ENCODE measurements at regions not wholly inside any gene's neighbourhood (a gene's known extent, or its start where the extent isn't known, plus 50 kb on each side); places are given as distances from the start of the nearest gene placed in this dataset.

- Histone ChIP-seq H4K20me1 (ENCODE audit: insufficient read depth) (no peaks in the 10 kb centered on the region), H3K4me3 (IDR thresholded peaks at IDR 0.05; ENCODE audit: insufficient read depth, low read depth, low read length) (no peak overlapping the region), H3K9ac (no peak overlapping the region), H3K4me1 (ENCODE audit: low read depth, poor library complexity, severe bottlenecking) (no peaks in the 10 kb centered on the region), H3K79me2 (ENCODE audit: insufficient read depth, low read depth) (no peaks in the 10 kb centered on the region), H3K4me2 (no peak overlapping the region), H3K36me3 (ENCODE audit: insufficient read depth) (no peaks in the 10 kb centered on the region), H2AFZ (ENCODE audit: low read depth) (no peak overlapping the region), H3K27me3 (ENCODE audit: insufficient read depth, low read depth) (no peaks in the 10 kb centered on the region), H3K27ac (no peak overlapping the region)
- TF ChIP-seq, protein P1, sequence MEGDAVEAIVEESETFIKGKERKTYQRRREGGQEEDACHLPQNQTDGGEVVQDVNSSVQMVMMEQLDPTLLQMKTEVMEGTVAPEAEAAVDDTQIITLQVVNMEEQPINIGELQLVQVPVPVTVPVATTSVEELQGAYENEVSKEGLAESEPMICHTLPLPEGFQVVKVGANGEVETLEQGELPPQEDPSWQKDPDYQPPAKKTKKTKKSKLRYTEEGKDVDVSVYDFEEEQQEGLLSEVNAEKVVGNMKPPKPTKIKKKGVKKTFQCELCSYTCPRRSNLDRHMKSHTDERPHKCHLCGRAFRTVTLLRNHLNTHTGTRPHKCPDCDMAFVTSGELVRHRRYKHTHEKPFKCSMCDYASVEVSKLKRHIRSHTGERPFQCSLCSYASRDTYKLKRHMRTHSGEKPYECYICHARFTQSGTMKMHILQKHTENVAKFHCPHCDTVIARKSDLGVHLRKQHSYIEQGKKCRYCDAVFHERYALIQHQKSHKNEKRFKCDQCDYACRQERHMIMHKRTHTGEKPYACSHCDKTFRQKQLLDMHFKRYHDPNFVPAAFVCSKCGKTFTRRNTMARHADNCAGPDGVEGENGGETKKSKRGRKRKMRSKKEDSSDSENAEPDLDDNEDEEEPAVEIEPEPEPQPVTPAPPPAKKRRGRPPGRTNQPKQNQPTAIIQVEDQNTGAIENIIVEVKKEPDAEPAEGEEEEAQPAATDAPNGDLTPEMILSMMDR (conservative IDR thresholded peaks at IDR 0.05; ENCODE audit: low read depth, low read length), result no peak
These were observed 57.8 kb upstream of the TRPM3 start for GRCh38 chr9:71179183-71179582.

DNA sequence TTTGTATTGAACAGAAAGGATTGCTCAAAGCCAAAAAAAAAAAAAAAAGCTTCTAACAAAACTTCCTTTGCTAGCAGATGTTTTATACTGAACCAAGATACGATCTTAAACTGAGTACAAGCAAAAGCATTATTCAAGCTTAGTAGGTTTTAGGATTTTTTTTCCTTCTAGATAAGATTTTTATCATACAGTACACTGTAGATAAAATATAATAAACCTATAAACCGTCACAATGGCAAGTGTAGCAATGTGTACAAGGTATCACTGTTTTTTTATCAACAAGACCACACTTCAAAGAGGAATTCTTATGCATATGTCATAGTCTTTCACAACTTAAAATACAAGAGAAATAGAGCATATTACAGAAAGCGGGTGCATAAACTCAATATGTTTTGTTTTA, 56.5 kb upstream of the TRPM3 start:
- TF ChIP-seq, protein P1 (conservative IDR thresholded peaks at IDR 0.05; ENCODE audit: low read depth, low read length), result no peak
- no peak overlapping the region for H3K9ac ChIP-seq
- no peak overlapping the region for H3K4me2 ChIP-seq
- H3K79me2 ChIP-seq (ENCODE audit: insufficient read depth, low read depth), result no peaks in the 10 kb centered on the region
- H3K27me3 ChIP-seq (ENCODE audit: insufficient read depth, low read depth), result no peaks in the 10 kb centered on the region
- H3K4me1 ChIP-seq (ENCODE audit: low read depth, poor library complexity, severe bottlenecking), result no peaks in the 10 kb centered on the region
- no peak overlapping the region for H3K4me3 ChIP-seq (IDR thresholded peaks at IDR 0.05; ENCODE audit: insufficient read depth, low read depth, low read length)
- H2AFZ ChIP-seq (ENCODE audit: low read depth), result no peak overlapping the region
- H4K20me1 ChIP-seq (ENCODE audit: insufficient read depth), result no peaks in the 10 kb centered on the region
- no peaks in the 10 kb centered on the region for H3K36me3 ChIP-seq (ENCODE audit: insufficient read depth)
- H3K27ac ChIP-seq, result no peak overlapping the region

DNA sequence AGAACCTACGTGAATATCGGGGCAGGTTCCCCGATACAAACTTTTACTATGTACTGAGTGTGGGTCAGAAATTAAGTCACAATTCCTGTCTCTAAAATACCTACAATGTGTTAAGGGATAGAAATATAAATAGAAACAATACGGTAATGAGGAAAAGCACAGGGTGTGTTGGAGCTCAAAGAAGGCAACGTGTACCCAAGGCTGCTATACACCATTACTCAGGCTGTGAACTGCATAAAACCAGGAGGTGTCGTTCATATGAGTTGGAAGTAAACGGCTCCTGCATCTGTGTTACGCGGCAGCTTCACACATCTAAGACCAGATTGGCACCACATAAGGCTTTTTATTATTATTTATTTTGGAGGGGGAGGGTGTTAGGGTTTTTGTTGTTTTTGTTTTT, 50.1 kb upstream of the TRPM3 start:
- no peak overlapping the region for H3K9ac ChIP-seq
- TF ChIP-seq, protein P1 (conservative IDR thresholded peaks at IDR 0.05; ENCODE audit: low read depth, low read length), result no peak
- H2AFZ ChIP-seq (ENCODE audit: low read depth), result no peak overlapping the region
- H4K20me1 ChIP-seq (ENCODE audit: insufficient read depth), result no peaks in the 10 kb centered on the region
- no peaks in the 10 kb centered on the region for H3K4me1 ChIP-seq (ENCODE audit: low read depth, poor library complexity, severe bottlenecking)
- no peak overlapping the region for H3K27ac ChIP-seq
- no peak overlapping the region for H3K4me2 ChIP-seq
- no peaks in the 10 kb centered on the region for H3K36me3 ChIP-seq (ENCODE audit: insufficient read depth)
- H3K79me2 ChIP-seq (ENCODE audit: insufficient read depth, low read depth), result no peaks in the 10 kb centered on the region
- no peaks in the 10 kb centered on the region for H3K27me3 ChIP-seq (ENCODE audit: insufficient read depth, low read depth)
- H3K4me3 ChIP-seq (IDR thresholded peaks at IDR 0.05; ENCODE audit: insufficient read depth, low read depth, low read length), result no peak overlapping the region
